Left lung (tissue), 4 donors: ENCODE measurements at regions not wholly inside any gene's neighbourhood (a gene's known extent, or its start where the extent isn't known, plus 50 kb on each side); places are given as distances from the start of the nearest gene placed in this dataset.

Experiments used
- ATAC-seq: fragments of 200-7000 bp; cut with Tn5 transposase; one replicate; pipeline ENCODE4 v1.9.1; 2020; ENCODE audit warnings: moderate library complexity
- DNase-seq, 4 donors: peaks; one replicate each; pipeline ENCODE4 v3.0.0-alpha.2; 2013 to 2020
- H3K27ac ChIP-seq, 2 donors: fragments of 200-600 bp; sonication (generic) in 1 of 2; one replicate each; pipeline versions ENCODE4 v1.5.0 to v1.8.0; 2020 to 2021
- H3K27me3 ChIP-seq, 2 donors: fragments of 200-600 bp; sonication (generic) in 1 of 2; one replicate each; pipeline versions ENCODE4 v1.5.0 to v1.8.0; 2020 to 2021
- H3K36me3 ChIP-seq, 2 donors: fragments of 200-600 bp; sonication (generic) in 1 of 2; one replicate each; pipeline versions ENCODE4 v1.5.0 to v1.8.0; 2020 to 2021
- H3K4me1 ChIP-seq, 2 donors: fragments of 200-600 bp; one replicate each; pipeline ENCODE4 v1.8.0; 2021
- H3K4me3 ChIP-seq, 2 donors: fragments of 200-600 bp; sonication (generic) in 1 of 2; one replicate each; pipeline versions ENCODE4 v1.5.0 to v1.8.0; 2020 to 2021; ENCODE audit warnings: mild to moderate bottlenecking in 1 of 2
- H3K9me3 ChIP-seq, 2 donors: fragments of 200-600 bp; sonication (generic) in 1 of 2; one replicate each; pipeline versions ENCODE4 v1.5.0 to v1.8.0; 2020 to 2021
- CTCF ChIP-seq, 2 donors: fragments of 200-600 bp; sonication (generic) in 1 of 2; IDR thresholded peaks; one replicate each; pipeline versions ENCODE4 v1.5.0 to v1.8.0; 2021; ENCODE audit warnings: antibody characterized with exemption in 2 of 2
- intact Hi-C, 2 donors: fragments of 100-400 bp; cut with DNase I; formaldehyde crosslinking; loops; one replicate each; pipeline versions ENCODE4 v1.11.2 to v1.14.2; 2022
- donor health status: DM: no; HTN: yes; CAD: no.
- donor health status: DM: no; HTN: no; CAD: no.

- no peak for TF ChIP-seq CTCF (IDR thresholded peaks at IDR 0.05)
- Histone ChIP-seq H3K9me3 (no peaks in the 10 kb centered on the region), H3K4me3 (no peak overlapping the region), H3K36me3 (peaks cover 0 to 52% of the 10 kb centered on the region in 2 donors), H3K4me1 (no peaks in the 10 kb centered on the region), H3K27ac (no peak overlapping the region), H3K27me3 (no peaks in the 10 kb centered on the region)
- intact Hi-C loops = no loop called here
- peak in 1 of 4 donors; percentile 4 for DNase-seq
- peak; percentile 9 for ATAC-seq
Observed at GRCh38 chr20:3330046-3330741, 77.3 kb downstream of the DNAAF9 start.

GRCh38 chr20:3328501-3328900, 79.0 kb downstream of the DNAAF9 start:
- peaks cover 0 to 59% of the 10 kb centered on the region in 2 donors for H3K36me3 ChIP-seq
- H3K27me3 ChIP-seq = no peaks in the 10 kb centered on the region
- intact Hi-C loops = no loop called here
- DNase-seq (no peak), ATAC-seq (no peak)
- no peak overlapping the region for H3K4me3 ChIP-seq
- H3K9me3 ChIP-seq = no peaks in the 10 kb centered on the region
- no peak for TF ChIP-seq CTCF (IDR thresholded peaks at IDR 0.05)
- peaks cover 0 to 4% of the 10 kb centered on the region in 2 donors for H3K4me1 ChIP-seq
- no peak overlapping the region for H3K27ac ChIP-seq

GRCh38 chr20:3326779-3327521, 80.5 kb downstream of the DNAAF9 start:
- Histone ChIP-seq H3K27me3 (no peaks in the 10 kb centered on the region), H3K36me3 (peaks cover 0 to 64% of the 10 kb centered on the region in 2 donors), H3K27ac (no peak overlapping the region), H3K9me3 (no peaks in the 10 kb centered on the region), H3K4me1 (peaks cover 0 to 7% of the 10 kb centered on the region in 2 donors), H3K4me3 (no peak overlapping the region)
- peak; percentile 91 for ATAC-seq
- TF ChIP-seq CTCF (IDR thresholded peaks at IDR 0.05) = no peak
- intact Hi-C loops = no loop called here
- peak in 2 of 4 donors; percentile 1 to 37 for DNase-seq

- Histone ChIP-seq H3K9me3 (no peaks in the 10 kb centered on the region), H3K27ac (no peak overlapping the region), H3K36me3 (peaks cover 0 to 66% of the 10 kb centered on the region in 2 donors), H3K27me3 (no peaks in the 10 kb centered on the region), H3K4me1 (peaks cover 0 to 7% of the 10 kb centered on the region in 2 donors), H3K4me3 (no peak overlapping the region)
- no peak for DNase-seq
- ATAC-seq = no peak
- intact Hi-C loops = no loop called here
- no peak for TF ChIP-seq CTCF (IDR thresholded peaks at IDR 0.05)
Observed at GRCh38 chr20:3325864-3326263, 81.6 kb downstream of the DNAAF9 start.

GRCh38 chr20:3323398-3323797, 84.1 kb downstream of the DNAAF9 start:
- intact Hi-C loops = no loop called here
- no peak for TF ChIP-seq CTCF (IDR thresholded peaks at IDR 0.05)
- peaks cover 0 to 57% of the 10 kb centered on the region in 2 donors for H3K36me3 ChIP-seq
- no peak overlapping the region for H3K27ac ChIP-seq
- peaks cover 0 to 7% of the 10 kb centered on the region in 2 donors for H3K4me1 ChIP-seq
- ATAC-seq (no peak), DNase-seq (no peak)
- no peaks in the 10 kb centered on the region for H3K9me3 ChIP-seq
- no peaks in the 10 kb centered on the region for H3K27me3 ChIP-seq
- H3K4me3 ChIP-seq = no peak overlapping the region
